Stimulated activated CD4-positive, alpha-beta T cell treated with anti-CD3 and anti-CD28 coated beads, Interleukin-12 subunit alpha, Interleukin-12 subunit beta, amount 100 ng/mL, for 48 hours (primary cell): ENCODE measurements at regions not wholly inside any gene's neighbourhood (a gene's known extent, or its start where the extent isn't known, plus 50 kb on each side); places are given as distances from the start of the nearest gene placed in this dataset.

Experiments
- DNase-seq, 3 donors: peaks; one replicate each; pipeline ENCODE4 v3.0.0-alpha.2; 2020; ENCODE audit warnings: low read depth in 2 of 3, low spot score in 1 of 3

DNA sequence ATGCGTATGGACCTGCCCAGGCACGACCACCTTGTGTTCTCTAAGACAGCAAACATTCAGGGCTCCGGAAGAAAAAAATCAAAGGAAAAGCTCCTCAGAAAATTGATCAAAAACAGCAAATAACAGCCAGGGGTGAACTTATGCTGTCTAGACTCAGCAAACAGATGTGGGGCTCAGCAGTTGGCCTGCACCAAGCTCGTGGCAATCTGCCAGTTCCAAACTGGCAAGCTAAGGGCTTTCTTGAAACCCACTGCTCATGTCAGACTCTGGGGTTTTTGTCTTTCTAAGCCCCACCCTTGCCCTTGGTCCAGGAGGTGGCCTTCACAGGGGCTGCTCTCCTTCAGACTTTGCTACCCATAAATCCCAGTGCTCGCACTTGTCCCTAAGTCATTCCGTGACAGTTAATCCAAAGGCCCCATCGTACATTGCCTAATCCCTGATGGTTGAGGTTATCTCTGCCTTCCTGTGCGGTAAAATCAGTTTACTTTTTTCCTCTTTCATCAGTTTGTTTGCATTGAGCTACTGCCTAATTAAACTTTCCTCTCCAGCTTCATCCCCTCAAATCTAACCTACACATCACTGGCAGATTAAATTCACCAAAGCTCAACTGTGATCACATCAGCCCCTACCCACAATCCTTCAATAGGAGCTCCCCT, 408.0 kb downstream of the LRATD1 start:
- DNase-seq, result no peak

DNA sequence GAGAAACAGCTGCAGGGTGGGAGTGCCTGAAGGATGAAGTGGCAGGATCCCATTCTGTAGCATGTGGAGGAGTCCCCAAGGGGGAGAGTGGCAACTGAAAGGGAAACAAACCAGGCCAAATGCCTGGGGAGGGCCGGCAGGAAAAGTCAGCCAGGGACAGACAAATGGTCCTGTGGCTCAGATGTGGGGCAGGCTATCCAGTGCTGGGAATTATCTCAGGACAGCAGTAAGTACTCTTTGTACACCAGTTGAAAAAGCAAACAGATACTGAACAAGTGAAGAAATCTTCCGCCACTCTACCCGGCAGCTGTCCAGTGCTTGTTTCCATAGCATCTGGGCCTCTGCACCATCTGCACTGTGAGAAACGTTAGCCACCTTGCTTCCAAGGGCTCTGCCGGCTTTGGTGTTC, 408.9 kb downstream of the LRATD1 start:
- no peak for DNase-seq

DNA sequence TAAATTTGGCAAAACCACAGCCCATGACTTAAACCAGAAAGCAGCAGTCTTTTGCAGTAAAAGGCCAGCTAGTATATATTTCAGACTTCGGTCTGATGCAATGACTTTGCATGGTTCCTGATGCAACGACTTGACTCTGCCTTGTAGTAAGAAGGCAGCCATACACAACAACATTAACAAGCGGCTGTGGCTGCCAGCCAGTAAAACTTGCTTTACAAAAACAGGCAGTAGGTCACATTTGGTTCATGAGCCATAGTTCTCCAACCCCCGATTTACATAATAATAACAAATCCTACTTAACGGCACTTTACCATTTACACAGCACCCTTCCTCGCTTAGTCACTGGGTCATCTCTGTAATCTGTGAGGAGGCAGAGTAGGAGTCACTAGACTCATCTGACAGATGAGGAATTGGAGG, 410.3 kb downstream of the LRATD1 start:
- DNase-seq, result no peak

DNA sequence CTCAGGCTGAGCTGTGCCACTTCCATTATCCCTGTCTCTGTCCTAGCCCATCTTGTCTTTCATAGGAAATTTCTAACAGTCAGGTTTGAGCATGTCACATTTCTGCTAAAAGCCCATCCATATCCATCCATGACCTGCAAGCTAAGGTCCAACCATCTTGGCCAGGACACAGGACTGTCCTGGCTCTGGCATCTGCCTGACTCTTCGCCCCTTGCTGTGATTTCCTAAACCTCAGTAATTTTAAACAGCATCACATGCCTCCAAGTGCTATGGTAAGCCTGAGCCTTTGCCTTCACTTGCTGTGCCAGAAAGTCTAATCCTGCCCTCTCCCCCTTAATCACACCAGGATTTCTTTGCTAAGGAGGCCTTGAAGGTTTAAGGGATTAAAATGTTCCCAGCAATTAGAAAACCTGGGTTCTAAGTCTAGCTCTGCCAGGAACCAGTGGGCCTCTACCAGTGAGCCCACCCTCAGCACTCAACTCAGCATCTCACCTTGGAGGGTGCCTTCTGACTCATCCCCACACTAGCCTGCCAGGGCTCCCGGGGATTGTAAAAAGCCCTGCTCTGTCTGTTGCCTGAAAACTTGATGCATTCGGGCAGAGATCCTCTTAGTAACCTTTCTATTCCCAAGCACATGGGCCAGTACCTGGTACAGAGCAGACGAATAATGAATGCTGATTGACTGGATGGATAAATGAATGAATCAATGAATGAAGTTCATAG, 411.0 kb downstream of the LRATD1 start:
- DNase-seq, result no peak

DNA sequence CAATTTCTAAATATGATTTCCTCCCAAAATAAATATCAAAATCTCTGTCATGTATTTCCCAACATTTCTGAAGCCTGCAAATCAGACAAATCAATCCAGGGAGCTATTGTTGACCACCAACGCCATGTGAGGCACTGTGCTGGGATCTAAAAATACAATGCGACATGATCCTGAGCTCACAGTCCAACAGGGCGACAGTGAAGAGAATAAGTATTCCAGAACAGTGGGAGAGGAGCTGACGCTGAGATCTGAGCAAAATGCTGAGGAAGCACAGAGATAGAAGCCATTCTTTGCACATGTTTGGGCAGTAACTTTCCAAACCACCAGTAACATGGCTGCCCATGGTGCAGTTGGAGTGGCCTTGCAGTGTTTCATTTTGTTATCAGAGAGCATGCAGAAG, 412.5 kb downstream of the LRATD1 start:
- no peak for DNase-seq

DNA sequence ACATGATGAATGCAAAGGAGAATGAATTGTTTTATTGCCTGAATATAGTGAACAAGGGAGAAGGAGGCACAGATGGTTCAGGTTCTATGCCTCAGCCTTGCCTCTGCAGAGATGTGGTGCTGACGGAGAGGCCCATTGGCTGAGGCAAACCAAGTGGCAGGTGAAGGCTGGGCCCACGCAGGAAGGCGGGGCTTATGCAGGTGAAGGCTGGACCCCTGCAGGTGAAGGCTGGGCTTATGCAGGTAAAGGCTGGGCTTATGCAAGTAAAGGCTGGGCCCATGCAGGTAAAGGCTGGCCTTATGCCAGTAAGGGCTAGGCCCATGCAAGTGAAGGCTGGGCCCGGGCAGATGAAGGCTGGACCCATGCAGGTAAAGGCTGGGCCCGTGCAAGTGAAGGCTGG, 414.7 kb downstream of the LRATD1 start:
- DNase-seq, result no peak

DNA sequence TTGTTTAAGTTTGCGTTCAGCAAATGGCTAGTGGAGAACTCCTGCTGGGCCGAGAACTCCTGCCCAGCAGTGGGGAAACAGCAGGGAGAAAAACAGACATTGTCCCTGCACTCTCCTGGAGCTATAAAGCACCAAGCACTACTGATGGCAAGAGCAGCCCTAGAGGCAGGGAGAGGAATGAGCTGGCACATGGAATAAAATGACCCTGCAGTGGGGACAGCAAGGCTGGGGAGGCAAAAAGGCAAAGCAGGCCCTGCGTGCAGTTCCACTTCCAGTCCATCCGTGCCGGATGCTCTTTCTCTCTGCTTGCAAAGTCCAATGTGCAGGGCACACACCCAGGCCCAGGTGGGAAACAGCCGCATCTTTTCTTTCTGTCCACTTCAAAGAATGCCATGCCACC, 415.5 kb downstream of the LRATD1 start:
- no peak for DNase-seq

DNA sequence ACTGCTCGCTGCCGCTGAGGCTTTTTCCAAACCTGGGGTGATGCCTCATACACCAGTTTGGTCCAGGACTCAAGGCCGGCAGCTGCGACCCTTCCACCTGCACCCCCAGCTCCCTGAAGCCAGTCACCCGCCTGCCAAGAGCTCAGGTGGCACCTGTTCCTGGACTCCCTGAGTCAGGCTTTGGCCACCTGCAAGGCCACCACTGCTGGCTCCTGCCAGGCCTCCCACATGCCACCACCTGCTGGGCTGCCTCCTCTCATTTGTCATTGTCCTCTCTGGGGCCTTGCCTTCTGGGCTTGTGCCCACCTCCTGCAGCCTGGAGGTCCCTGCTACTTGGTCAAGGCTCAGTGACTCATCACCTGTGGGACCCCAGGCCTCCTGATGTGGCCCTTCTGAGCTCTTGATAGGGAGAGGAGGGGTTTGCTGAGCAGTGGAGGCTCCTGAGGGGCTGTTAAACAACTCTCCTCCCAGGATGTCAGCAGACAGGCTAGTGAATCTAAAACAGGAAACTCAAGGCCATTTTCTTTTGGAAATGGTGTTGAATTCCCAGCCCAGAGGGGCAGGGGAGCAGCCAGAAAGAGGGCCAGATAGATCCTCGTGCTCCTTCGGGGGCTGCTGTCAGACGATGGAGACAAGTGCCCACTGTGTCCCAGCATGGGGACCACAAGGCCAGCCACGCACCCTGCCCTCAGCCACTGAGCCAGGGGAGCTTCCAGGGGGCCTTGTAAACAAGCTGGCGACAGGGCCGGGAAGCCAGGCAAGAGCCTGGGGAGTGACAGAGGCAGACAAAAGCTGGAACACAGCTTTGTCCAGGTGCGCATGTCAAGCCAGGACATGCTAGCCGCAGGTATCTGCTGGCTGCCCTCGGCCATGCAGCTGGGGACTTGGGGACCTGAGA, 416.8 kb downstream of the LRATD1 start:
- DNase-seq, result no peak

DNA sequence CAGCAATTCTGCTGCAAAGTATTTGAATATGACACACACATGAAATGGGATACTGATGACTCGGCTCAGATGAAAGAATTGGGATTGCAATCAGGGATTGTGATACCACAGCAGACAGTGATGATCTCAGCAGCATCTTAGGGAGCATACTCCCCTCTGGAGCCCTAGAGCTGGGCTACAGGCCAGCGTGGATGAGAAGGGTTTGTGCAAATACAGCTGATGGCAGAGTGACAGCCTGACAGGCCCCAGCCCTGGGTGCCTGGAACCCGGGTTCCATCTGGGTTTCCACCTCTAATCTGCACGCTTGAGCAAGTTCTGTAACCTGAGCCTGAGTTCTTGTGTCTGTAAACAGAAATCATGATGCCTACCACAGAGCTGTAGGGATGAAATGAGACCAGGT, 418.0 kb downstream of the LRATD1 start:
- DNase-seq, result no peak

DNA sequence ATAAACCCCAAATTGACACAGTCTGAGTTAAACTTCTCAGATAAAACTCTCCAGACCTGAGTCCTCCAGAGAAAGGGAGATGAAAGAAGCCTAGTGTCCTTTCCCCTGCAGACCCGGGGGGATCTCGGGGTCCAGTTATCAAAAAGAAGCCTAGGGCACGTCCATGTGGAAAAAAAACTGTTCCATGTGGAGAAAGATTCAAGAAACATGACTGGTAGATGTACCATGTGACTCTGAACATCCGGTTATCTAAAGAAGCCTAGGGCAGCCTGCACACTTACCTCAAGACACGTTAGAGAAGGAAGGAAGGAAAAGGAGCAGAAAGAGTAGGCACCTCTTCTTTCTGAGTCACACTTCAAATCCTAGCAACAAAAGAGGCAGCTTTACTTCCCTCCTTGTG, 421.0 kb downstream of the LRATD1 start:
- DNase-seq, result no peak

DNA sequence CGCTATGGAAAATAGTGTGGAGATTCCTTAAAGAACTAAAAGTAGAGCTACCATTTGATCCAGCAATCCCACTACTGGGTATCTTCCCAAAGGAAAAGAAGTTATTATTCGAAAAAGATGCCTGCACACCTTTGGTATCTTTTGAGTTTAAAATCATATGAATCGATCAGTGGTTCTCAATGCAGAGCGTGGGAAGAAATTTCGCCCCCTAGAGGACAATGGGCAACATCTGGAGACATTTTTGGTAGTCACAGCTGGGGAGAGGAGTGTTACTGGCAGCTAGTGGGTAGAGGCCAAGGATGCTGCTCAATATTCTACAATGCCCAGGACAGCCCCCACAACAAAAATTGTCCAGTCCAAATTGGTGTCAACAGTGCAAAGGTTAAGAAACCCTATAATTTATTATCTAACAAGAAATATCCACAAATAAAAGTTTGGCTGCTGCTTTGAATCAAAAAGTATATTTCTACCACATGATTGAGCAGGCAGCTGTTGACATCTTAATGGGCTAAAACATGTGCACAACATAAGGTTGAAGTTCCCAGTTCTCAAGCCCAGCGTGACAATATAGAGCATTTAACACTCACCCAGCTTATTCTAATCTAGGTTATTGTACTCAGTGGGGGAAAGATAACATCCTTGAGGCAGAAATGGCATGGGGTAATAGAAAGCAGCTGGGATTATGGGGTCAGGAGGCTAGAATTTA, 425.7 kb downstream of the LRATD1 start:
- DNase-seq, result peak in 2 of 3 donors; percentile 4 to 13

DNA sequence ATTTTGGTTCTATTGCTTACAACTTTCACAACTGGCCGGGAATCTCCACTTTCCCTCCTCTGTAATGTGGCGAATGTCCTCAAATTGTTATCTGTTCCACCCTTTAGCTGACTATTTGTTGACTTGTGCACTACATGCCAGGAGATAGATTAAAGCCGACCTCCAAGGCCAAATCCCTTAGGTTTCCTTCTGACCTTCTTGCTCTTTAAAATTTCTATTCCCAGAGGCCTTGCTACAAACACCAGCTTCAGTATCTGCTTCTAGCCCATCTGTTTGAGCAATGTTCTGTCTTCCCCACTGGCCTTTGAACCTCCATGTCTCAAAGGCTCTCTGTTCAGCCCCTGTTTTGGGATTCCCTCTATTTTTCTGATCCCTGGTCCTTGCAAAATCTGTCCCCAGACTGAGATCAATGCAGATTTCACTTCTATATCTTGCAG, 426.2 kb downstream of the LRATD1 start:
- no peak for DNase-seq

DNA sequence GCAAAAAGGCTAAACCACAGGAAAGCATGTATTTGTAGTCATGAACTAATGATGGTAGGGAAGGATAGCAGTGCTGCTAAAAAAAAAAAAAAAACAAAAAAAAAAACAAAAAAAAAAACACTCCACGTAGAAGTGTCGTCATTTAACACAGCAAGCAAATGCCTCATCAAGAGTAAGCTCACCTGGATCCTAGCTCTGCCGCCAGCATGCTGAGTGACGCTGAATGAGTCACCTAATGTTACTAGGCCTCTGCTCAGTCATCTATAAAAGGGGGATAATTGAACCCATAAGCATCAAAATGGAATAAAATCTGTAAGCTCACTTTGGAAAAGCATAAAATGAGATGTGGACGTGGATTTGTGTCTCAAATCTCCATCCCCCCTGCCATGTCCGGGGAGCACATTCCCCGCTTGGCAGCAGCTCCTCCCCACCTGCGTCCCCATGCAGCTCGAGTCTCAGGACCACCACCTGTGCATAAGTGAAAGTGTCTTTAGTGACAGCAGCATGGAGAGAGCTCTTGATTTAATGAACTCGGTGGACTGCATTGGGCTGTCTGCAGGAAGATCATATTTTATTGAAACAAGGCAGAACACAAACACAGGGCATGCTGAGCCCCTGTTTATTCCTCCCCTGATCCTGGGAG, 427.5 kb downstream of the LRATD1 start:
- no peak for DNase-seq

DNA sequence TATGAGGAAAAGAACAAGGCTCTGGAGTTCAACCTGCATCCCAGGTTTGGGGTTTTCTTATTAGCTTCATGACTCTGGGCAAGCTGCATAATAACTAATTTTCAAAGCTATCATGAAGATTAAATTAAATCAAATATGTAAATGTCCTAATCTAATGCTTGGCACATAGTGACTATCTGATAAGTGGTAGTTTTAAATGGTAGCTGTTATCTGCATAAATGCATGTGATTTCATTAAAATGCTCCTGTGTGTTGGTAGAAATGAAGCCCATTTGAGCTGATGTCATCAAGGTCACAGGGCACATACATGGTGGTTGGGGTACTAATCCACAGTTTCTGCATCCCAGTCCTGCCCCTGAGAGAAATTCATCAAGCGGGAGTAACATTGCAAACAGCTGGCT, 428.8 kb downstream of the LRATD1 start:
- no peak for DNase-seq

DNA sequence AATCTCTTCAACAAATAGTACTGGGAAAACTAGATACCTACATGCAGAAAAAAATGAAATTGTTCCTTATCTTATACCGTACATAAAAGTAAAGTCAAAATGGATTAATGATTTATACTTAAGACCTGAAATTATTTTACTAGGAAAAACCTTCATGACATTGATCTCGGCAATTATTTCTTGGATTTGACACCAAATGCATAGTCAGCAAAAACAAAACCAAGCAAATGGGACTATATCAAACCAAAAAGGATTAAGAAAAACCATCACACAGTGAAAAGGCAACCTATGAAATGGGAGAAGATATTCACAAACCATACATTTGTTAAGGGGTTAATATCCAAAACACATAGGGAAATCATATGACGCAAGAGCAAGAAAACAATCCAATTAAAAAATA, 433.6 kb downstream of the LRATD1 start:
- DNase-seq, result no peak

DNA sequence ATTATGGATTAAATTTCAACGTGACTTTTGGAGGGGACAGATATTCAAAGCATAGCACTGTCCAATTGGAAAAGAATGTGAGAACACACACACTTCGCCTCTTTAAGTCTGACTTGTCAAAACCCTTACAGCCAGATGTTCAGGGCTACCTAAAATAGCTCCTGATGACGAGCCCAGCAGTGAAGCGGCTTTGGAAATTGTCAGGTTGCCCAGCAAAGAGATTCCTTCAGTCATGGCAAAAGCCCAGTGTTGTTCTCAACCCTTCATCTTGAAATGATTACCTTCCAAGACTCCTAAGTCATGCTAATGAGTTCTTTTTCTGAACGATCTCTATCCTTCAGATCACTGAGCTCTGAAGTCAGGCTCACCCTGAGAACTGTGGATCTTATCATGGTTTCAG, 436.6 kb downstream of the LRATD1 start:
- DNase-seq, result no peak

DNA sequence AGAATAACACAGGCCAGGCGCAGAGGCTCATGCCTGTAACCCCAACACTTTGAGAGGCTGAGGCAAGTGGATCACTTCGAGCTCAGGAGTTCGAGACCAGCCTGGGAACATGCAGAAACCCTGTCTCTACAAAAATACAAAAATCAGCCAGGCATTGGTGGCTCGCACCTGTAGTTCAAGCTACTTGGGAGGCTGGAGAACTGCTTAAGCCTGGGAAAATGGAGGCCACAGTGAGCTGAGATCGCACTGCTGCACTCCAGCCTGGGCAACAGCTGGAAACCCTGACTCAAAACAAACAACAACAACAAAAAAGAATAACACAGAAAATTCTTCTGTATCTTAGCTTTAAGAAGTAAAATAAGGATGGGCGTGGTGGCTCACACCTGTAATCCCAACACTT, 440.3 kb downstream of the LRATD1 start:
- no peak for DNase-seq

DNA sequence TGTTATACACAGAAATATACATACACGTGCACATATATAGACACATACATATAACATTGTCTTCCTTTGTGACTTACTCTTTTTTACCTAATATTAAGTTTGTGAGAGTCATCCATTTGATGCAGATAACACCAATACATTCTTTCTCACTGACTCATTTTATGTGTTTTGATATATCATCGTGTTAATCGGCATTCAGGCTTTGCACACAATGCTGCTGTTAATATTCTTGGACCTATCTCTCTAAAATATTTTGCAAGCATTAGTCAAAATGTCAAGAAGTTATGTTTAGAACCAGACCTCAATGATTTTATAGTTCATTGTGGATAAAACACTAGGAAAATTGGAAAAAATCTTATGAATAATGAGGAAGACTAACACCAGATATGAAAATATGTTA, 441.1 kb downstream of the LRATD1 start:
- DNase-seq, result no peak

DNA sequence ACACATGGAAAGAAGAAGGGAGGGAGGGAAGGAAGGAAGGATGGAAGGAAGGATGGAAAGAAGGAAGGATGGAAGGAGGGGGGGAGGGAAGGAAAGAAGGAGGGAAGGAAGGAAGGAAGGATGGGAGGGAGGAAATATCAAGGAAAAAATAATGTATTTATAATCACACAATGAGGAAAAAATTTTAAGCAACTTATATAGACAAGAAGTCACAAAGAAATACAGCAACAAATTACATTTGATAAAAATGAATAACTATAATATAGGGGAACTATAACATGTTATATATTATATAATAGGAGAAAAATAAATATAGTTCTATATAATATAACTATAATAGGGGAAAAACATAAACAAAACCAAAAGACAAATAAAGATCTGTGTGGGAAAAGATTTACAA, 441.8 kb downstream of the LRATD1 start:
- no peak for DNase-seq

DNA sequence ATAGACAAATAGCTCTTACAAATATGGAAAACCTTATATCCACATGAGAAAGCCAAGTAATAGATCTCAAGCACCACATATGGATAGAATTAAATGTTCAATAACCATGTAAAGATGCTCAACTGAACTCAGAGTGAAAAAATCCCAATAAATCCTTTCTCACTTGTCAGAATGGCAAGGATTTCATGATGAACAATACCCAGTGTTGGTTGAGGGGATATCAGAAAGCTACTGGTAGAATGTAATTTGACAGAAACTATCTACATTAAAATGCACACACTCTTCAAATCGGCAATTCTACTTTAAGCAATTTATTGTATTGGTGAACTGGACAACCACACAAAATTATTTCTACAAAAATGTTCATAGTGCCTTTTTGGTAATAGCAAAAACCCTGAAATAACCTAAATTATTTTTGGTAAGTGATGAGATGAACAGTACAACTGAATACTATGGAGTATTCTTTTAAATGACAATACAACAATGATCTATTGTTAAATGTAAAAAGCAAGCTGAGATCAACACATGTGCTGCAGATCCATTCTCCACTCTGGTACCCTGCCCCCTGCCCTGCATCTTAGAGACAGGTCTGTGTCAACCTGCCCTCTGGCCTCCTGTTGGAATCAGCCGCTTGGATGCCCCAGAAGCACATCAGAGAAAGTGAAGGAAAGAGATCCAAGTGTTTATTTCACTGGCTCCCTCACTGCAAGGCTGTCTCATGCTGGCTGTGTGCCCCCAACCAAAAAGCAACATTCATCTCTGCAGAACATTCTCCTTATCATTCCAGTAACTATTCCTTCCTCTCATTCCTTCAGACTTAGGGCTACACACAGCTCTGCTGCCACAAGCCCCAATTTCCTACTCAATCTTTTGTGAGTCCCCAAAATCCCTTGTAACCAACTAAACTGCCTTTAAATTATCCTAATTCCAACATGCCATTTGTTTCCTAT, 442.5 kb downstream of the LRATD1 start:
- DNase-seq, result no peak
